ENCODE measurements at regions not wholly inside any gene's neighbourhood (a gene's known extent, or its start where the extent isn't known, plus 50 kb on each side); places are given as distances from the start of the nearest gene placed in this dataset.

- no peak for DNase-seq
Measured at GRCh38 chr5:68161156-68161555, 54.4 kb upstream of the PIK3R1 start.

- DNase-seq, result no peak
Measured at GRCh38 chr5:68159224-68159951, 56.2 kb upstream of the PIK3R1 start.

- DNase-seq, result no peak
Measured at GRCh38 chr5:68155940-68156339, 59.6 kb upstream of the PIK3R1 start.

GRCh38 chr5:68154119-68154857, 61.3 kb upstream of the PIK3R1 start:
- DNase-seq, result no peak

- DNase-seq, result no peak
Measured at GRCh38 chr5:68151812-68152211, 63.7 kb upstream of the PIK3R1 start.

GRCh38 chr5:68149189-68149588, 66.4 kb upstream of the PIK3R1 start:
- no peak for DNase-seq

GRCh38 chr5:68148096-68148495, 67.5 kb upstream of the PIK3R1 start:
- no peak for DNase-seq

- DNase-seq, result no peak
Measured at GRCh38 chr5:68147659-68148058, 67.9 kb upstream of the PIK3R1 start.

- DNase-seq, result no peak
Measured at GRCh38 chr5:68141494-68141893, 74.1 kb upstream of the PIK3R1 start.

- DNase-seq, result no peak
Measured at GRCh38 chr5:68140763-68141162, 74.8 kb upstream of the PIK3R1 start.

GRCh38 chr5:68139611-68140441, 75.7 kb upstream of the PIK3R1 start:
- no peak for DNase-seq

- DNase-seq, result no peak
Measured at GRCh38 chr5:68137511-68138140, 77.9 kb upstream of the PIK3R1 start.

GRCh38 chr5:68134669-68135313, 80.8 kb upstream of the PIK3R1 start:
- no peak for DNase-seq

GRCh38 chr5:68134033-68134668, 81.4 kb upstream of the PIK3R1 start:
- no peak for DNase-seq

GRCh38 chr5:68130253-68130652, 85.3 kb upstream of the PIK3R1 start:
- DNase-seq, result no peak

GRCh38 chr5:68129364-68129763, 86.2 kb upstream of the PIK3R1 start:
- DNase-seq, result no peak

- no peak for DNase-seq
Measured at GRCh38 chr5:68126886-68127285, 88.7 kb upstream of the PIK3R1 start.

GRCh38 chr5:68122439-68123328, 92.9 kb upstream of the PIK3R1 start:
- DNase-seq, result no peak

- DNase-seq, result no peak
Measured at GRCh38 chr5:68116868-68117411, 98.6 kb upstream of the PIK3R1 start.

- DNase-seq, result no peak
Measured at GRCh38 chr5:68116408-68116807, 99.1 kb upstream of the PIK3R1 start.

Measured in C1 segment of cervical spinal cord (tissue), 14 donors.